Peyer's patch (tissue), 4 donors: ENCODE measurements at regions not wholly inside any gene's neighbourhood (a gene's known extent, or its start where the extent isn't known, plus 50 kb on each side); places are given as distances from the start of the nearest gene placed in this dataset.

Experiments
- DNase-seq, 3 donors: peaks; one replicate each; pipeline ENCODE4 v3.0.0-alpha.2; 2017 to 2019
- H3K27ac ChIP-seq, 4 donors: fragments of 200-600 bp; sonication (generic); one replicate each; pipeline ENCODE4 v1.5.1; 2016 to 2019
- H3K27me3 ChIP-seq, 2 donors: fragments of 200-600 bp; sonication (generic); one replicate each; pipeline ENCODE4 v1.5.1; 2019
- H3K36me3 ChIP-seq, 3 donors: fragments of 200-600 bp; sonication (generic); one replicate each; pipeline ENCODE4 v1.5.1; 2016 to 2019
- H3K4me1 ChIP-seq, 4 donors: fragments of 200-600 bp; sonication (generic); one replicate each; pipeline ENCODE4 v1.5.1; 2016 to 2019
- H3K4me3 ChIP-seq, 4 donors: fragments of 200-600 bp; sonication (generic); 1 replicate in 3 of 4; 2 replicates in 1 of 4; pipeline ENCODE4 v1.5.1; 2016 to 2019; ENCODE audit warnings: mild to moderate bottlenecking in 1 of 4
- H3K9me3 ChIP-seq, 4 donors: fragments of 200-600 bp; sonication (generic); one replicate each; pipeline ENCODE4 v1.5.1; 2016 to 2019; ENCODE audit warnings: mild to moderate bottlenecking in 1 of 4
- POLR2A ChIP-seq, 2 donors: fragments of 450-650 bp; IDR thresholded peaks; one replicate each; pipeline ENCODE4 v1.5.1; 2017; ENCODE audit warnings: antibody characterized with exemption in 2 of 2, mild to moderate bottlenecking in 2 of 2, moderate library complexity in 2 of 2
- TF ChIP-seq, protein P1 (sequence below), 6 experiments: fragments of 450-650 bp in 4 of 6; fragments of 200-600 bp in 2 of 6; sonication (generic) in 1 of 6; IDR thresholded peaks; one replicate each; pipeline ENCODE4 v1.5.1; 2017 to 2019; ENCODE audit warnings: antibody characterized with exemption in 6 of 6, mild to moderate bottlenecking in 3 of 6, moderate library complexity in 1 of 6

DNA sequence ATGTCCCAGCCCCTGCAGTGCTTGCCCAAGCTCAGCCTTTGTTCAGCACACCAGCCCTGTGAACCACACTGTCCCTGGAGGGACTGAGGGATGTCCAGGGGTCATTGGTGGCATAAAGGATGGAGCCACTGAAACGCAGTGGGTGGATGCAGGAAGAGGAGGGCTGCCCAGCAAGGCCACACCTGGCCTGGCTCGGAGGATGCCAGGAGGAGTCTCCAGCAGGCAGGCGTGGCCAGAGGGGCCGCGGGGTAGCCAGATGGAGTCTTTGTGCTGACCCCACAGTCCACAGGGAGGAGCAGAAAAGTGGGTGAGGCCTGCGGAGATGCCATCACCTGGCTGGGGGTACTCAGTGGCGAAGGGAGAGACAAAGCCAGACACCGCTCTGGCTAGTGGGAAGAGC lies 108.5 kb upstream of the C14orf180 start:
- H3K4me3 ChIP-seq: no peak overlapping the region
- H3K36me3 ChIP-seq: no peaks in the 10 kb centered on the region
- no peaks in the 10 kb centered on the region for H3K9me3 ChIP-seq
- H3K27me3 ChIP-seq: no peaks in the 10 kb centered on the region
- no peak for DNase-seq
- no peak for TF ChIP-seq POLR2A (IDR thresholded peaks at IDR 0.05)
- TF ChIP-seq, protein P1, sequence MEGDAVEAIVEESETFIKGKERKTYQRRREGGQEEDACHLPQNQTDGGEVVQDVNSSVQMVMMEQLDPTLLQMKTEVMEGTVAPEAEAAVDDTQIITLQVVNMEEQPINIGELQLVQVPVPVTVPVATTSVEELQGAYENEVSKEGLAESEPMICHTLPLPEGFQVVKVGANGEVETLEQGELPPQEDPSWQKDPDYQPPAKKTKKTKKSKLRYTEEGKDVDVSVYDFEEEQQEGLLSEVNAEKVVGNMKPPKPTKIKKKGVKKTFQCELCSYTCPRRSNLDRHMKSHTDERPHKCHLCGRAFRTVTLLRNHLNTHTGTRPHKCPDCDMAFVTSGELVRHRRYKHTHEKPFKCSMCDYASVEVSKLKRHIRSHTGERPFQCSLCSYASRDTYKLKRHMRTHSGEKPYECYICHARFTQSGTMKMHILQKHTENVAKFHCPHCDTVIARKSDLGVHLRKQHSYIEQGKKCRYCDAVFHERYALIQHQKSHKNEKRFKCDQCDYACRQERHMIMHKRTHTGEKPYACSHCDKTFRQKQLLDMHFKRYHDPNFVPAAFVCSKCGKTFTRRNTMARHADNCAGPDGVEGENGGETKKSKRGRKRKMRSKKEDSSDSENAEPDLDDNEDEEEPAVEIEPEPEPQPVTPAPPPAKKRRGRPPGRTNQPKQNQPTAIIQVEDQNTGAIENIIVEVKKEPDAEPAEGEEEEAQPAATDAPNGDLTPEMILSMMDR (IDR thresholded peaks at IDR 0.05): no peak
- H3K4me1 ChIP-seq: no peaks in the 10 kb centered on the region
- H3K27ac ChIP-seq: no peak overlapping the region

DNA sequence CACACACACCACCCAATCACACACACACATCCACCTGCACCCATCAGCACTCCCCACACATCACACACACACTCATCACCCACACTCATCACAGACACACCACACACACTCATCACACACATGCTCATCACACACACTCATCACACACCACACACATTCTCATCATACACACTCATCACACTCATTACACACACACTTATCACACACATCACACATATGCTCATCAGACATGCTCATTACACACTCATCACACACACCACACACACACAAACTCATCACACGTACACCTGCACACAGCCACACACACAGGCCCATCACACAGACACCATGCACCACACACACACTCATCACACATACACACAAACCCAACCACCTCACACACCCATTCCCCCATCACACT lies 107.5 kb upstream of the C14orf180 start:
- TF ChIP-seq, protein P1 (IDR thresholded peaks at IDR 0.05): no peak
- H3K27ac ChIP-seq: no peak overlapping the region
- H3K4me1 ChIP-seq: no peaks in the 10 kb centered on the region
- no peaks in the 10 kb centered on the region for H3K9me3 ChIP-seq
- no peaks in the 10 kb centered on the region for H3K27me3 ChIP-seq
- DNase-seq: no peak
- no peak overlapping the region for H3K4me3 ChIP-seq
- no peaks in the 10 kb centered on the region for H3K36me3 ChIP-seq

DNA sequence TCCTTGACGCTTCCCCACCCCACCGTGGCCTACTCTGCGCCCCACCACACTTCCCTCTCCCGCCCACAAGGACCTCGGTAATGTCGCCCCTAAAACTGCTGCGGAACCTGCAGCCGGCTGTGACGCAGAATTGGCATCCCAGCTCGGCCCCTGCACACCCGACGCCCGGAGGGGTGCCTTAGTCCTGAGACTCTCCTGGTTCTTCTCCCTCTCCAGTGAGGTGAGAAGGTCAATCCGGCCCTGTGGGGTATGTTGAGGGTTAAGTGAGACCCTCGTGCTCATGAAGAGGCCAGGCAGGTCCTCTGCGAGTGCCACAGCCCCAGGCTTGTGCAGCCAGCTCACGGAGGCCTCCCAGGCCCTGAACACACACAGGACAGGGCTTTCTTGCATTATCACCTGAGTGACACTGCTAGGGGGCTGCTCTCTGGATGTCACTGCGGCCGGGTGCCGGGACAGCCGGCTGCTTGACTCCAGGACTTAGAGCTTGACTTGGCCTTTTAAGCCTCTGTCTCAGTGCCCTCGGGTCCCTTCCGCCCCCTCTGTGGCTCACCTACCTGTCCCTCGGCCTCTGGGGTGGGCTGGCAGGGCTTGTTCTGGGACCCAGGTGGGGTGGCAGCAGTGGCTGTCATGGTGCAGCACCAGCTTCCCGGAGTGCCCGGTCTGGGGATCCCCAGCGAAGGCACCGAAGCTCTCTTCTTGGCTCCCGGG lies 106.9 kb upstream of the C14orf180 start:
- Histone ChIP-seq H3K36me3 (no peaks in the 10 kb centered on the region), H3K4me3 (no peak overlapping the region), H3K4me1 (no peaks in the 10 kb centered on the region), H3K9me3 (no peaks in the 10 kb centered on the region), H3K27ac (no peak overlapping the region), H3K27me3 (no peaks in the 10 kb centered on the region)
- TF ChIP-seq, protein P1 (IDR thresholded peaks at IDR 0.05): no peak
- no peak for TF ChIP-seq POLR2A (IDR thresholded peaks at IDR 0.05)
- no peak for DNase-seq

GRCh38 chr14:104473244-104473565 lies 106.4 kb upstream of the C14orf180 start:
- TF ChIP-seq, protein P1 (IDR thresholded peaks at IDR 0.05): no peak
- TF ChIP-seq POLR2A (IDR thresholded peaks at IDR 0.05): no peak
- no peaks in the 10 kb centered on the region for H3K4me1 ChIP-seq
- H3K27ac ChIP-seq: no peak overlapping the region
- H3K9me3 ChIP-seq: no peaks in the 10 kb centered on the region
- no peak for DNase-seq
- no peaks in the 10 kb centered on the region for H3K36me3 ChIP-seq
- H3K4me3 ChIP-seq: no peak overlapping the region
- H3K27me3 ChIP-seq: no peaks in the 10 kb centered on the region

- DNase-seq: no peak
- H3K4me3 ChIP-seq: no peak overlapping the region
Measured at GRCh38 chr14:104473649-104474494, 105.7 kb upstream of the C14orf180 start.

More at GRCh38 chr14:104473649-104474494, 105.7 kb upstream of the C14orf180 start:
- H3K9me3 ChIP-seq: no peaks in the 10 kb centered on the region
- H3K36me3 ChIP-seq: no peaks in the 10 kb centered on the region
- no peak overlapping the region for H3K27ac ChIP-seq
- H3K27me3 ChIP-seq: no peaks in the 10 kb centered on the region
- no peaks in the 10 kb centered on the region for H3K4me1 ChIP-seq
- TF ChIP-seq, protein P1 (IDR thresholded peaks at IDR 0.05): no peak
- no peak for TF ChIP-seq POLR2A (IDR thresholded peaks at IDR 0.05)
